Activated CD4-positive, CD25-positive, alpha-beta regulatory T cell treated with anti-CD3 and anti-CD28 coated beads, Interleukin-2, amount 50 U/mL, for 16 hours (primary cell): ENCODE measurements at regions not wholly inside any gene's neighbourhood (a gene's known extent, or its start where the extent isn't known, plus 50 kb on each side); places are given as distances from the start of the nearest gene placed in this dataset.

Source experiments
- DNase-seq: peaks from one replicate; pipeline ENCODE4 v3.0.0-alpha.2; 2020; ENCODE audit warnings: low read depth, low spot score

- peak; percentile 26 for DNase-seq
These were observed 57.3 kb upstream of the CCL1 start for GRCh38 chr17:34420254-34420766.

- no peak for DNase-seq
These were observed 53.1 kb upstream of the CCL1 start for GRCh38 chr17:34416116-34416515.

DNA sequence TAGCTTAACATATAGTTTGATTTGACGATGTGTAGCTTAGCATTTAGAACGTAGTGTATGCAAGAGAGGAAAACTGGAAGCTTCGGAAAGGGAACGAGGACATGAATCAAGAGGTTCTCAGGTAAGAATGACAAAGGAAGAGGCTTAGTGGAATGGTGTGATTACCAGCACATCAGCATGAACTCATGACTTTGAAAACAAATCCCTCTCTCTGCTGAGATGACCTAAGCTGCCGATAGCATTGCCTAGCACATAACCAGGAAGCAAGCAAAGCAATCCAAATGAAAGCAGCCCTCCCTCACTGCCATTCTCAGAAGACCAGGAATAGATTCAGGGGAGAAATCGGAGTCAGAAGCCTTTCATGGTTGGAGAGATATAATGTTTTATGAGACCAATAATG, 51.3 kb upstream of the CCL1 start:
- no peak for DNase-seq

DNA sequence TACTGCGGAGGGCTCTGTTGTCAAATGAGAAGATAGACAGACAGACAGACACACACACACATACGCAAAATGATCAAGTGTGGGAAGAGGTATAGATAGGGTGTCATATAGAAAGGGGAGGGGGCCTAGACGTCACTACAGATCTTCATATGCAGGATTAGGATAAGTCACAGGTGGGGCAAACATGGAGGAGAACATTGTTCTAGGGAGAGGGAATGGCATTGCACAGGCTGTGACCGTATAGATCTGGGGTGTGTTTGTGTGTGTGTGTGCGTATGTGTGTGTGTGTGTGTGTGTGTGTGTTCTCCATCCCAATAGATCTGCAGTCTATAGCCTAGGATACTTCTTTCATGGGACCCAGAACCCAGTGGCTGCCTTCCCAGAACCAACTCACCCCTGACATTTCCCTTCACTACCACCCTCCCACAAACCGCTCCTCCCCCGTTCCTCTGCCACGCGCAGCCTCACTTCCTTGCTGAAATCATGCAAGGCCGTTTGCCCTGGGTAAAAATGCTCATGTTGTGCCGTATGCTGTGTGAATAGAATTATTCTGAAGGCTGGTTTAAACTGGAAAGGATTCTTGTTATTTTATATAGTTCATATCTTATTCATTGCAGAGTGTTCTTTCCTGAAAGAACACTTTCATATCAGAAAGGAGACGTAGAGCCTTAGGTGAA, 50.5 kb upstream of the CCL1 start:
- DNase-seq = no peak

GRCh38 chr17:34412965-34413441, 50.0 kb upstream of the CCL1 start:
- no peak for DNase-seq
